OCI-LY1 (cell line): ENCODE measurements at regions not wholly inside any gene's neighbourhood (a gene's known extent, or its start where the extent isn't known, plus 50 kb on each side); places are given as distances from the start of the nearest gene placed in this dataset.

Source experiments
- CTCF ChIP-seq: fragments of 200-600 bp; sonication (generic), shearing (Covaris generic); IDR thresholded peaks from 2 replicates; pipeline ENCODE4 v1.5.1; 2017; ENCODE audit warnings: mild to moderate bottlenecking, antibody characterized with exemption, low read length, moderate library complexity, mixed read lengths
- EZH2 ChIP-seq: fragments of 200-600 bp; sonication (generic), shearing (Covaris generic); IDR thresholded peaks from 2 replicates; pipeline ENCODE4 v1.8.0; 2017; ENCODE audit warnings: borderline replicate concordance, mixed run types, mild to moderate bottlenecking, antibody characterized with exemption, low read length, moderate library complexity, mixed read lengths

GRCh38 chr3:103184772-103185171 is 750.0 kb downstream of the ZPLD1 start:
- TF ChIP-seq CTCF (no peak), EZH2 (no peak)
